Hematopoietic multipotent progenitor cell treated with erythropoietin and hydrocortisone succinate and interleukin-3 and kit ligand, for 4 days (in vitro differentiated cells): ENCODE measurements at regions not wholly inside any gene's neighbourhood (a gene's known extent, or its start where the extent isn't known, plus 50 kb on each side); places are given as distances from the start of the nearest gene placed in this dataset.
"Not testable (repeated sequence)": the region's sequence is repeated elsewhere in the genome, so short reads cannot be mapped to it uniquely, and the experiment has no call there.

Experiments
- DNase-seq: peaks from one replicate; pipeline ENCODE4 v3.0.0-alpha.2; 2015

GRCh38 chr20:28562510-28562898 is 2695.0 kb upstream of the DEFB115 start:
- DNase-seq = no peak

- DNase-seq = not testable (repeated sequence)
Observed at GRCh38 chr20:28562899-28563521, 2694.5 kb upstream of the DEFB115 start.

- not testable (repeated sequence) for DNase-seq
Observed at GRCh38 chr20:28564024-28564423, 2693.4 kb upstream of the DEFB115 start.

GRCh38 chr20:28564688-28565463 is 2692.6 kb upstream of the DEFB115 start:
- not testable (repeated sequence) for DNase-seq

- DNase-seq = peak; percentile 56
Observed at GRCh38 chr20:28575991-28576390, 2681.5 kb upstream of the DEFB115 start.

- not testable (repeated sequence) for DNase-seq
Observed at GRCh38 chr20:28591680-28592079, 2665.8 kb upstream of the DEFB115 start.

- not testable (repeated sequence) for DNase-seq
Observed at GRCh38 chr20:28593383-28593782, 2664.1 kb upstream of the DEFB115 start.

GRCh38 chr20:28594476-28594875 is 2663.0 kb upstream of the DEFB115 start:
- not testable (repeated sequence) for DNase-seq

- not testable (repeated sequence) for DNase-seq
Observed at GRCh38 chr20:28602006-28602402, 2655.5 kb upstream of the DEFB115 start.

- DNase-seq = peak; percentile 95
Observed at GRCh38 chr20:28602403-28603217, 2654.9 kb upstream of the DEFB115 start.

- DNase-seq = not testable (repeated sequence)
Observed at GRCh38 chr20:28603218-28603577, 2654.3 kb upstream of the DEFB115 start.

GRCh38 chr20:28616354-28616753 is 2641.1 kb upstream of the DEFB115 start:
- no peak for DNase-seq

GRCh38 chr20:28619956-28620651 is 2637.4 kb upstream of the DEFB115 start:
- not testable (repeated sequence) for DNase-seq

- DNase-seq = not testable (repeated sequence)
Observed at GRCh38 chr20:28625112-28625511, 2632.4 kb upstream of the DEFB115 start.

GRCh38 chr20:28640831-28641230 is 2616.6 kb upstream of the DEFB115 start:
- not testable (repeated sequence) for DNase-seq
